ENCODE measurements at regions not wholly inside any gene's neighbourhood (a gene's known extent, or its start where the extent isn't known, plus 50 kb on each side); places are given as distances from the start of the nearest gene placed in this dataset.

- no peak overlapping the region for H4K91ac ChIP-seq (ENCODE audit: low read depth, low read length)
- H3K4me2 ChIP-seq (ENCODE audit: low read length), result no peak overlapping the region
- no peak overlapping the region for H3K14ac ChIP-seq (ENCODE audit: low read length)
- H2BK12ac ChIP-seq (ENCODE audit: low read length), result no peak overlapping the region
- H3K9me3 ChIP-seq (ENCODE audit: insufficient read depth, low read depth, low read length), result no peaks in the 10 kb centered on the region
- H3K4ac ChIP-seq (ENCODE audit: low read depth, low read length), result no peak overlapping the region
- H2AFZ ChIP-seq (ENCODE audit: insufficient read depth, low read length, poor library complexity), result no peak overlapping the region
- no peak overlapping the region for H4K12ac ChIP-seq (ENCODE audit: low read depth, low read length)
- no peak overlapping the region for H2BK120ac ChIP-seq (ENCODE audit: insufficient read depth, low read length, poor library complexity)
- no peaks in the 10 kb centered on the region for H3K27me3 ChIP-seq (ENCODE audit: insufficient read depth, low read length)
- H3K4me1 ChIP-seq (ENCODE audit: control insufficient read depth in 1 of 2, insufficient read depth in 2 of 2, low read length in 2 of 2), result no peaks in the 10 kb centered on the region
- no peak overlapping the region for H3K18ac ChIP-seq (ENCODE audit: low read length)
- no peak for DNase-seq
- no peaks in the 10 kb centered on the region for H3K36me3 ChIP-seq (ENCODE audit: control insufficient read depth in 1 of 2, insufficient read depth in 2 of 2, low read length in 2 of 2)
- H2BK5ac ChIP-seq (ENCODE audit: low read depth, low read length, poor library complexity), result no peak overlapping the region
- H2AK5ac ChIP-seq (ENCODE audit: low read length), result no peak overlapping the region
- H3K4me3 ChIP-seq (ENCODE audit: low read depth, low read length), result no peak overlapping the region
- WGBS (ENCODE audit: extremely low coverage, insufficient coverage, insufficient read length), result no CpG with 5 or more reads among the region's 3 CpGs
- H3K79me1 ChIP-seq (ENCODE audit: low read length), result no peaks in the 10 kb centered on the region
- no peak overlapping the region for H3K23ac ChIP-seq (ENCODE audit: low read length)
- H4K8ac ChIP-seq (ENCODE audit: low read depth, low read length), result no peak overlapping the region
- H3K27ac ChIP-seq (ENCODE audit: low read depth, low read length), result no peak overlapping the region
- no peak overlapping the region for H3K9ac ChIP-seq (ENCODE audit: low read length)
- H3K79me2 ChIP-seq (ENCODE audit: control insufficient read depth, insufficient read depth, low read length, poor library complexity), result no peaks in the 10 kb centered on the region
Observed at GRCh38 chrX:122770581-122770980, 413.5 kb upstream of the GRIA3 start.

- Histone ChIP-seq H4K8ac (ENCODE audit: low read depth, low read length) (no peak overlapping the region), H3K18ac (ENCODE audit: low read length) (no peak overlapping the region), H2AFZ (ENCODE audit: insufficient read depth, low read length, poor library complexity) (no peak overlapping the region), H3K4me2 (ENCODE audit: low read length) (no peak overlapping the region), H2AK5ac (ENCODE audit: low read length) (no peak overlapping the region), H3K27me3 (ENCODE audit: insufficient read depth, low read length) (no peaks in the 10 kb centered on the region), H3K4me1 (ENCODE audit: control insufficient read depth in 1 of 2, insufficient read depth in 2 of 2, low read length in 2 of 2) (no peaks in the 10 kb centered on the region), H2BK12ac (ENCODE audit: low read length) (no peak overlapping the region), H3K79me1 (ENCODE audit: low read length) (no peaks in the 10 kb centered on the region), H3K23ac (ENCODE audit: low read length) (no peak overlapping the region), H3K36me3 (ENCODE audit: control insufficient read depth in 1 of 2, insufficient read depth in 2 of 2, low read length in 2 of 2) (no peaks in the 10 kb centered on the region), H3K79me2 (ENCODE audit: control insufficient read depth, insufficient read depth, low read length, poor library complexity) (no peaks in the 10 kb centered on the region), H2BK120ac (ENCODE audit: insufficient read depth, low read length, poor library complexity) (no peak overlapping the region), H3K27ac (ENCODE audit: low read depth, low read length) (no peak overlapping the region), H3K4me3 (ENCODE audit: low read depth, low read length) (no peak overlapping the region), H3K9ac (ENCODE audit: low read length) (no peak overlapping the region), H2BK5ac (ENCODE audit: low read depth, low read length, poor library complexity) (no peak overlapping the region), H4K12ac (ENCODE audit: low read depth, low read length) (no peak overlapping the region), H3K14ac (ENCODE audit: low read length) (no peak overlapping the region), H3K4ac (ENCODE audit: low read depth, low read length) (no peak overlapping the region), H4K91ac (ENCODE audit: low read depth, low read length) (no peak overlapping the region), H3K9me3 (ENCODE audit: insufficient read depth, low read depth, low read length) (no peaks in the 10 kb centered on the region)
- no peak for DNase-seq
- WGBS (ENCODE audit: extremely low coverage, insufficient coverage, insufficient read length), result no CpG with 5 or more reads among the region's 4 CpGs
Observed at GRCh38 chrX:122771933-122772332, 412.1 kb upstream of the GRIA3 start.

- no peak overlapping the region for H3K14ac ChIP-seq (ENCODE audit: low read length)
- H2AK5ac ChIP-seq (ENCODE audit: low read length), result no peak overlapping the region
- no peak for DNase-seq
- H3K27me3 ChIP-seq (ENCODE audit: insufficient read depth, low read length), result no peaks in the 10 kb centered on the region
- no peaks in the 10 kb centered on the region for H3K79me1 ChIP-seq (ENCODE audit: low read length)
- H3K36me3 ChIP-seq (ENCODE audit: control insufficient read depth in 1 of 2, insufficient read depth in 2 of 2, low read length in 2 of 2), result no peaks in the 10 kb centered on the region
- no peak overlapping the region for H2BK5ac ChIP-seq (ENCODE audit: low read depth, low read length, poor library complexity)
- H4K91ac ChIP-seq (ENCODE audit: low read depth, low read length), result no peak overlapping the region
- H4K12ac ChIP-seq (ENCODE audit: low read depth, low read length), result no peak overlapping the region
- no peak overlapping the region for H2BK12ac ChIP-seq (ENCODE audit: low read length)
- H4K8ac ChIP-seq (ENCODE audit: low read depth, low read length), result no peak overlapping the region
- no peaks in the 10 kb centered on the region for H3K4me1 ChIP-seq (ENCODE audit: control insufficient read depth in 1 of 2, insufficient read depth in 2 of 2, low read length in 2 of 2)
- no peak overlapping the region for H3K23ac ChIP-seq (ENCODE audit: low read length)
- no peaks in the 10 kb centered on the region for H3K79me2 ChIP-seq (ENCODE audit: control insufficient read depth, insufficient read depth, low read length, poor library complexity)
- no peak overlapping the region for H3K18ac ChIP-seq (ENCODE audit: low read length)
- no peak overlapping the region for H2AFZ ChIP-seq (ENCODE audit: insufficient read depth, low read length, poor library complexity)
- no CpG with 5 or more reads among the region's 3 CpGs for WGBS (ENCODE audit: extremely low coverage, insufficient coverage, insufficient read length)
- H3K4me3 ChIP-seq (ENCODE audit: low read depth, low read length), result no peak overlapping the region
- H3K4me2 ChIP-seq (ENCODE audit: low read length), result no peak overlapping the region
- no peak overlapping the region for H3K4ac ChIP-seq (ENCODE audit: low read depth, low read length)
- no peaks in the 10 kb centered on the region for H3K9me3 ChIP-seq (ENCODE audit: insufficient read depth, low read depth, low read length)
- H3K27ac ChIP-seq (ENCODE audit: low read depth, low read length), result no peak overlapping the region
- no peak overlapping the region for H3K9ac ChIP-seq (ENCODE audit: low read length)
- no peak overlapping the region for H2BK120ac ChIP-seq (ENCODE audit: insufficient read depth, low read length, poor library complexity)
Observed at GRCh38 chrX:122777766-122778165, 406.3 kb upstream of the GRIA3 start.

DNA sequence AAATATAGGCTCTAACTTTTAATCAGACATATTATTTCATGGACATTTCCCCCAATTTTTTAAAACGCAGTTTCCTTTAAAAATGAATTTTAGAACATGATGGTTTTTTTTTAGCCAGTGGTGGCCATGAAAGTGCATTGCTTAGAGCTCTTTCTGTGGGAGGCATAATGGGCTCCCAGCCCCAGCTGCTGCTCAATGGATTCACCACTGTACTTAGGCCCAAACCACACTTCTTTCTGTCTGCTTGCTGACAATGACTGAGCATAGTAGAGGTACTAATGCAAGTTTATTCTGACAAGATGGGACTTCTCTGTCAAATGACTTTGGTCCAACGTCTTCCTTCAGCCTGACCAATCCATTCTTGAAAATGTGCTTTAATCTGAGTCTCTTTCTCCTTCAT, 400.2 kb upstream of the GRIA3 start:
- Histone ChIP-seq H2BK5ac (ENCODE audit: low read depth, low read length, poor library complexity) (no peak overlapping the region), H3K79me2 (ENCODE audit: control insufficient read depth, insufficient read depth, low read length, poor library complexity) (no peaks in the 10 kb centered on the region), H3K9ac (ENCODE audit: low read length) (no peak overlapping the region), H3K4me2 (ENCODE audit: low read length) (no peak overlapping the region), H3K9me3 (ENCODE audit: insufficient read depth, low read depth, low read length) (no peaks in the 10 kb centered on the region), H4K91ac (ENCODE audit: low read depth, low read length) (no peak overlapping the region), H3K27ac (ENCODE audit: low read depth, low read length) (no peak overlapping the region), H3K4me3 (ENCODE audit: low read depth, low read length) (no peak overlapping the region), H3K23ac (ENCODE audit: low read length) (no peak overlapping the region), H2AFZ (ENCODE audit: insufficient read depth, low read length, poor library complexity) (no peak overlapping the region), H3K18ac (ENCODE audit: low read length) (no peak overlapping the region), H4K12ac (ENCODE audit: low read depth, low read length) (no peak overlapping the region), H3K36me3 (ENCODE audit: control insufficient read depth in 1 of 2, insufficient read depth in 2 of 2, low read length in 2 of 2) (no peaks in the 10 kb centered on the region), H2BK12ac (ENCODE audit: low read length) (no peak overlapping the region), H3K4ac (ENCODE audit: low read depth, low read length) (no peak overlapping the region), H3K79me1 (ENCODE audit: low read length) (no peaks in the 10 kb centered on the region), H2BK120ac (ENCODE audit: insufficient read depth, low read length, poor library complexity) (no peak overlapping the region), H2AK5ac (ENCODE audit: low read length) (no peak overlapping the region), H3K14ac (ENCODE audit: low read length) (no peak overlapping the region), H3K4me1 (ENCODE audit: control insufficient read depth in 1 of 2, insufficient read depth in 2 of 2, low read length in 2 of 2) (no peaks in the 10 kb centered on the region), H3K27me3 (ENCODE audit: insufficient read depth, low read length) (no peaks in the 10 kb centered on the region), H4K8ac (ENCODE audit: low read depth, low read length) (no peak overlapping the region)
- WGBS (ENCODE audit: extremely low coverage, insufficient coverage, insufficient read length), result no CpG with 5 or more reads among the region's 2 CpGs
- no peak for DNase-seq
